Esophagus squamous epithelium (tissue), 5 donors: ENCODE measurements at regions not wholly inside any gene's neighbourhood (a gene's known extent, or its start where the extent isn't known, plus 50 kb on each side); places are given as distances from the start of the nearest gene placed in this dataset.

ENCODE experiments used
- DNase-seq: peaks from one replicate; lab custom pipeline; 2025; lab: John Stamatoyannopoulos, UW
- H3K27ac ChIP-seq, 4 donors: fragments of 200-600 bp; sonication (generic); one replicate each; pipeline ENCODE4 v1.5.1; 2016 to 2019; ENCODE audit warnings: mild to moderate bottlenecking in 1 of 4
- H3K27me3 ChIP-seq, 4 donors: fragments of 200-600 bp; sonication (generic); 1 replicate in 3 of 4; 2 replicates in 1 of 4; pipeline versions ENCODE4 v1.5.1 to v1.6.0; 2017 to 2021; ENCODE audit warnings: antibody characterized with exemption in 1 of 4
- H3K36me3 ChIP-seq, 3 donors: fragments of 200-600 bp; sonication (generic); one replicate each; pipeline ENCODE4 v1.5.1; 2016 to 2019
- H3K4me1 ChIP-seq, 3 donors: fragments of 200-600 bp; sonication (generic); one replicate each; pipeline ENCODE4 v1.5.1; 2017 to 2019
- H3K4me3 ChIP-seq, 4 donors: fragments of 200-600 bp; sonication (generic); 1 replicate in 3 of 4; 2 replicates in 1 of 4; pipeline ENCODE4 v1.5.1; 2016 to 2019; ENCODE audit warnings: mild to moderate bottlenecking in 2 of 4, moderate library complexity in 1 of 4
- H3K9me3 ChIP-seq, 3 donors: fragments of 200-600 bp; sonication (generic); one replicate each; pipeline ENCODE4 v1.5.1; 2016 to 2019
- POLR2A ChIP-seq, 4 donors: fragments of 450-650 bp; IDR thresholded peaks; one replicate each; pipeline ENCODE4 v1.6.1; 2017; ENCODE audit warnings: antibody characterized with exemption in 4 of 4, mild to moderate bottlenecking in 4 of 4, moderate library complexity in 3 of 4
- WGBS, 2 donors: methylation state at CpG; one replicate each; pipeline ENCODE4 v1.1.5; 2018; 5-methylcytosine and 5-hydroxymethylcytosine counted together
- intact Hi-C: fragments of 100-400 bp; cut with DNase I; formaldehyde crosslinking; loops from one replicate; pipeline ENCODE4 v1.15.0; 2022
- TF ChIP-seq, protein P1 (sequence below), 6 experiments: fragments of 450-650 bp in 4 of 6; fragments of 200-600 bp in 2 of 6; sonication (generic) in 2 of 6; IDR thresholded peaks; one replicate each; pipeline ENCODE4 v1.5.1; 2016 to 2019; ENCODE audit warnings: antibody characterized with exemption in 6 of 6, mild to moderate bottlenecking in 4 of 6, moderate library complexity in 4 of 6
- donor health status: DM: yes; HTN: yes; CAD: no.

DNA sequence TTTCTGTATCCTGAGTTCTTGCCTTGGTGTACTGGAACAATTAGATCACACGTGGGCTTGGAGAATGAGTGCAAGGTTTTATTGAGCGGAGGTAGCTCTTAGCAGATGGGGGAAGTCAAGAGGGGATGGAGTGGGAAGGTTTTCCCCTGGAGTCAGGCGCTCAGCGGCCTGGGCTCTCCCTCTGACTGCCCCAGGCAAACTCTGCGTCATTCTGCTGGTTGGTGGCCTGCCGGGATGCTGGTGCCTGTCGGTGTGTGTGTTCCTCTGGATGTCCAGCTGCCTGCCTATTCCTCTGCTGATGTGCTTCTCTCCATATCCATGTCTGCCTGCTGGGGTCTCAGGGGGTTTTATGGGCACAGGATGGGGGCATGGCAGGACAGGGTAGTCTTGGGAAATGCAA lies 111.0 kb downstream of the TRIB2 start:
- DNase-seq, result no peak
- Histone ChIP-seq H3K36me3 (no peaks in the 10 kb centered on the region), H3K9me3 (no peaks in the 10 kb centered on the region), H3K4me3 (no peak overlapping the region), H3K4me1 (peaks cover 0 to 14% (median 6%) of the 10 kb centered on the region in 3 donors), H3K27ac (no peak overlapping the region), H3K27me3 (peaks cover 0 to 11% (median 0%) of the 10 kb centered on the region in 4 donors)
- no peak for TF ChIP-seq POLR2A (IDR thresholded peaks at IDR 0.05)
- TF ChIP-seq, protein P1, sequence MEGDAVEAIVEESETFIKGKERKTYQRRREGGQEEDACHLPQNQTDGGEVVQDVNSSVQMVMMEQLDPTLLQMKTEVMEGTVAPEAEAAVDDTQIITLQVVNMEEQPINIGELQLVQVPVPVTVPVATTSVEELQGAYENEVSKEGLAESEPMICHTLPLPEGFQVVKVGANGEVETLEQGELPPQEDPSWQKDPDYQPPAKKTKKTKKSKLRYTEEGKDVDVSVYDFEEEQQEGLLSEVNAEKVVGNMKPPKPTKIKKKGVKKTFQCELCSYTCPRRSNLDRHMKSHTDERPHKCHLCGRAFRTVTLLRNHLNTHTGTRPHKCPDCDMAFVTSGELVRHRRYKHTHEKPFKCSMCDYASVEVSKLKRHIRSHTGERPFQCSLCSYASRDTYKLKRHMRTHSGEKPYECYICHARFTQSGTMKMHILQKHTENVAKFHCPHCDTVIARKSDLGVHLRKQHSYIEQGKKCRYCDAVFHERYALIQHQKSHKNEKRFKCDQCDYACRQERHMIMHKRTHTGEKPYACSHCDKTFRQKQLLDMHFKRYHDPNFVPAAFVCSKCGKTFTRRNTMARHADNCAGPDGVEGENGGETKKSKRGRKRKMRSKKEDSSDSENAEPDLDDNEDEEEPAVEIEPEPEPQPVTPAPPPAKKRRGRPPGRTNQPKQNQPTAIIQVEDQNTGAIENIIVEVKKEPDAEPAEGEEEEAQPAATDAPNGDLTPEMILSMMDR (IDR thresholded peaks at IDR 0.05), result no peak
- intact Hi-C loops, result no loop called here
- 96% methylated on average over 7 of the region's 7 CpGs; no CpG with 5 or more reads in 1 of the 2 donors for WGBS, 2 donors

DNA sequence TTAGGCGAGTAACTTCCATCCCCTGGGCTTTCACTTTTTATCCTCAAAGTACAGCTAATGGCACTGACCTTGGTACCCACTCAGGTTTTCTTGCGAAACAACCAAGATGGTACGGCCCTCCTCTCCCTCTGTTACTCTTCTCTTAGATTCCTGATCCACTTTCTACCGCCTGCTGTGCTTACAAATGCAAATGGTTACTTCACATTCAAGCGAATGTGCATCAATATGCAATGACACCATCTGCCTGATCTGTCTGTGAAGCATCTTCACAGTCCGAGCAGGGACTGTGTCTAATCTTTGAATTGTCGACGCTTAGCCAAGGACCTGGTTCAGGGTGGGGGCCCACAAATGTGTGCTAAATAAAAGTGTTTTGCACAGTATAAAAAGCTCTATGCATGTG lies 112.2 kb downstream of the TRIB2 start:
- no peaks in the 10 kb centered on the region for H3K9me3 ChIP-seq
- no peak overlapping the region for H3K4me3 ChIP-seq
- peaks cover 0 to 7% (median 0%) of the 10 kb centered on the region in 4 donors for H3K27me3 ChIP-seq
- WGBS, 2 donors, result 91 to 95% methylated on average over 8 of the region's 8 CpGs
- H3K36me3 ChIP-seq, result no peaks in the 10 kb centered on the region
- intact Hi-C loops, result no loop called here
- H3K4me1 ChIP-seq, result peaks cover 0 to 10% (median 3%) of the 10 kb centered on the region in 3 donors
- no peak for TF ChIP-seq POLR2A (IDR thresholded peaks at IDR 0.05)
- TF ChIP-seq, protein P1 (IDR thresholded peaks at IDR 0.05), result no peak
- no peak overlapping the region for H3K27ac ChIP-seq
- DNase-seq, result no peak

- Histone ChIP-seq H3K4me3 (no peak overlapping the region), H3K27me3 (peaks cover 0 to 7% (median 0%) of the 10 kb centered on the region in 4 donors), H3K9me3 (no peaks in the 10 kb centered on the region), H3K4me1 (no peaks in the 10 kb centered on the region), H3K27ac (no peak overlapping the region), H3K36me3 (no peaks in the 10 kb centered on the region)
- TF ChIP-seq POLR2A (IDR thresholded peaks at IDR 0.05), result no peak
- TF ChIP-seq, protein P1 (IDR thresholded peaks at IDR 0.05), result no peak
- intact Hi-C loops, result no loop called here
- DNase-seq, result no peak
- WGBS, 2 donors, result 92 to 96% methylated on average over 1 of the region's 1 CpG
Observed at GRCh38 chr2:12831016-12831415, 114.3 kb downstream of the TRIB2 start.

- H3K4me3 ChIP-seq, result no peak overlapping the region
Observed at GRCh38 chr2:12834239-12834638, 117.5 kb downstream of the TRIB2 start.

GRCh38 chr2:12835733-12836132 lies 119.0 kb downstream of the TRIB2 start:
- no peak for DNase-seq
- Histone ChIP-seq H3K27me3 (peaks cover 0 to 10% (median 0%) of the 10 kb centered on the region in 4 donors), H3K27ac (no peak overlapping the region), H3K36me3 (no peaks in the 10 kb centered on the region), H3K4me3 (no peak overlapping the region), H3K4me1 (no peaks in the 10 kb centered on the region), H3K9me3 (no peaks in the 10 kb centered on the region)
- intact Hi-C loops, result no loop called here
- no peak for TF ChIP-seq POLR2A (IDR thresholded peaks at IDR 0.05)
- TF ChIP-seq, protein P1 (IDR thresholded peaks at IDR 0.05), result no peak
- 77 to 78% methylated on average over 3 to 4 of the region's 4 CpGs for WGBS, 2 donors

More at GRCh38 chr2:12834239-12834638, 117.5 kb downstream of the TRIB2 start:
- WGBS, 2 donors, result 76 to 81% methylated on average over 3 of the region's 3 CpGs
- H3K36me3 ChIP-seq, result no peaks in the 10 kb centered on the region
- no peaks in the 10 kb centered on the region for H3K4me1 ChIP-seq
- intact Hi-C loops, result no loop called here
- H3K9me3 ChIP-seq, result no peaks in the 10 kb centered on the region
- TF ChIP-seq, protein P1 (IDR thresholded peaks at IDR 0.05), result no peak
- TF ChIP-seq POLR2A (IDR thresholded peaks at IDR 0.05), result no peak
- no peak overlapping the region for H3K27ac ChIP-seq
- peaks cover 0 to 4% (median 0%) of the 10 kb centered on the region in 4 donors for H3K27me3 ChIP-seq
- DNase-seq, result no peak
